Upper lobe of left lung (tissue), 6 donors: ENCODE measurements at regions not wholly inside any gene's neighbourhood (a gene's known extent, or its start where the extent isn't known, plus 50 kb on each side); places are given as distances from the start of the nearest gene placed in this dataset.

ENCODE experiments used
- ATAC-seq, 2 donors: fragments of 200-7000 bp; cut with Tn5 transposase; one replicate each; pipeline ENCODE4 v1.9.1; 2022; ENCODE audit warnings: mild to moderate bottlenecking in 2 of 2, moderate library complexity in 2 of 2; ENCODE audit not compliant: low FRiP score in 2 of 2
- DNase-seq, 2 donors: peaks; one replicate each; pipeline ENCODE4 v3.0.0-alpha.2; 2019 to 2020
- H3K27ac ChIP-seq, 4 donors: fragments of 200-600 bp; sonication (generic); one replicate each; pipeline ENCODE4 v1.5.1; 2016 to 2019
- H3K27me3 ChIP-seq, 4 donors: fragments of 200-600 bp; sonication (generic); one replicate each; pipeline ENCODE4 v1.5.1; 2017 to 2019
- H3K36me3 ChIP-seq, 4 donors: fragments of 200-600 bp; sonication (generic); one replicate each; pipeline ENCODE4 v1.5.1; 2016 to 2019
- H3K4me1 ChIP-seq, 4 donors: fragments of 200-600 bp; sonication (generic); one replicate each; pipeline ENCODE4 v1.5.1; 2018 to 2019
- H3K4me3 ChIP-seq, 4 donors: fragments of 200-600 bp; sonication (generic); one replicate each; pipeline ENCODE4 v1.5.1; 2017 to 2019; ENCODE audit warnings: mild to moderate bottlenecking in 2 of 4, moderate library complexity in 1 of 4
- H3K9me3 ChIP-seq, 4 donors: fragments of 200-600 bp; sonication (generic); one replicate each; pipeline ENCODE4 v1.5.1; 2018 to 2019
- EP300 ChIP-seq, 4 donors: sonication (generic); formaldehyde crosslinking; IDR thresholded peaks; one replicate each; pipeline ENCODE4 v1.5.1; 2017; ENCODE audit warnings: antibody characterized with exemption in 4 of 4, control low read depth in 2 of 4
- POLR2A ChIP-seq, 4 donors: fragments of 450-650 bp; IDR thresholded peaks; one replicate each; pipeline ENCODE4 v1.5.1; 2016 to 2017; ENCODE audit warnings: antibody characterized with exemption in 4 of 4, mild to moderate bottlenecking in 2 of 4
- POLR2AphosphoS5 ChIP-seq, 2 donors: sonication (generic); formaldehyde crosslinking; IDR thresholded peaks; one replicate each; pipeline ENCODE4 v1.5.1; 2017; ENCODE audit warnings: antibody characterized with exemption in 2 of 2
- WGBS, 2 donors: methylation state at CpG; one replicate each; pipeline ENCODE4 v1.1.5; 2017 to 2018; 5-methylcytosine and 5-hydroxymethylcytosine counted together
- TF ChIP-seq, protein P1 (sequence below), 6 experiments: fragments of 450-650 bp in 4 of 6; fragments of 200-600 bp in 2 of 6; sonication (generic) in 2 of 6; IDR thresholded peaks; one replicate each; pipeline ENCODE4 v1.5.1; 2016 to 2019; ENCODE audit warnings: antibody characterized with exemption in 6 of 6
- donor health status: DM: no; HTN: no; CAD: no; lungs with moderate emphysema.
- donor health status: DM: no; HTN: yes; CAD: no; lungs with severe emphysema.

DNA sequence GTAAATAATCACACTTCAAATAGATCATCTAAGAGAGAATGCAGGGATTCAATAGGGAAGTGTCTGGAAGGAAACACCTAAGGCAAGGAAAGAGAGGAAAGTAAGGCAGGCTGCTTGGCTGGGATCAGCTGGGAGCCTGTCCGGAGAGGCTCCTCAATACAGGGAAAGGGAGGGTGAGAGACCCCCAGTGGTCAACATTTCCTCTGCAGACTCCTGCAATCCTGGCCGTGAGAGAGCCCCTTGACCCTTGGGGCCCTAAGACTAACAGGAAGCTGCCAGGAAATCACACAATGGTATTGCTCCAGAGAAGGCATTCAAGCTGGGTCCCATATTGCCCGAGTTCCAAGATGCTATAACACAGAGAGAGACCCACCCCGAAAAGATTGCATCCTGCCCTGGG is 549.4 kb downstream of the NYAP2 start:
- H3K9me3 ChIP-seq: peaks cover 2 to 18% (median 7%) of the 10 kb centered on the region in 4 donors

GRCh38 chr2:225938991-225939390 is 539.5 kb downstream of the NYAP2 start:
- TF ChIP-seq, protein P1, sequence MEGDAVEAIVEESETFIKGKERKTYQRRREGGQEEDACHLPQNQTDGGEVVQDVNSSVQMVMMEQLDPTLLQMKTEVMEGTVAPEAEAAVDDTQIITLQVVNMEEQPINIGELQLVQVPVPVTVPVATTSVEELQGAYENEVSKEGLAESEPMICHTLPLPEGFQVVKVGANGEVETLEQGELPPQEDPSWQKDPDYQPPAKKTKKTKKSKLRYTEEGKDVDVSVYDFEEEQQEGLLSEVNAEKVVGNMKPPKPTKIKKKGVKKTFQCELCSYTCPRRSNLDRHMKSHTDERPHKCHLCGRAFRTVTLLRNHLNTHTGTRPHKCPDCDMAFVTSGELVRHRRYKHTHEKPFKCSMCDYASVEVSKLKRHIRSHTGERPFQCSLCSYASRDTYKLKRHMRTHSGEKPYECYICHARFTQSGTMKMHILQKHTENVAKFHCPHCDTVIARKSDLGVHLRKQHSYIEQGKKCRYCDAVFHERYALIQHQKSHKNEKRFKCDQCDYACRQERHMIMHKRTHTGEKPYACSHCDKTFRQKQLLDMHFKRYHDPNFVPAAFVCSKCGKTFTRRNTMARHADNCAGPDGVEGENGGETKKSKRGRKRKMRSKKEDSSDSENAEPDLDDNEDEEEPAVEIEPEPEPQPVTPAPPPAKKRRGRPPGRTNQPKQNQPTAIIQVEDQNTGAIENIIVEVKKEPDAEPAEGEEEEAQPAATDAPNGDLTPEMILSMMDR (IDR thresholded peaks at IDR 0.05): no peak
- TF ChIP-seq POLR2A (IDR thresholded peaks at IDR 0.05) (no peak), EP300 (IDR thresholded peaks at IDR 0.05) (no peak), POLR2AphosphoS5 (IDR thresholded peaks at IDR 0.05) (no peak)
- H3K36me3 ChIP-seq: no peaks in the 10 kb centered on the region
- 91 to 97% methylated on average over 1 of the region's 1 CpG for WGBS, 2 donors
- no peaks in the 10 kb centered on the region for H3K9me3 ChIP-seq
- no peak overlapping the region for H3K27ac ChIP-seq
- DNase-seq (no peak), ATAC-seq (no peak)
- no peak overlapping the region for H3K4me3 ChIP-seq
- no peaks in the 10 kb centered on the region for H3K27me3 ChIP-seq
- H3K4me1 ChIP-seq: no peaks in the 10 kb centered on the region

More for the DNA sequence above, 549.4 kb downstream of the NYAP2 start:
- H3K36me3 ChIP-seq: no peaks in the 10 kb centered on the region
- H3K27me3 ChIP-seq: no peaks in the 10 kb centered on the region
- H3K4me1 ChIP-seq: no peaks in the 10 kb centered on the region
- no peak for ATAC-seq
- whole genome bisulfite sequencing, 2 donors: 24 to 37% methylated on average over 4 of the region's 4 CpGs
- H3K27ac ChIP-seq: no peak overlapping the region
- H3K4me3 ChIP-seq: no peak overlapping the region
- TF ChIP-seq EP300 (IDR thresholded peaks at IDR 0.05): no peak
- no peak for TF ChIP-seq POLR2A (IDR thresholded peaks at IDR 0.05)
- TF ChIP-seq, protein P1 (IDR thresholded peaks at IDR 0.05): no peak
- no peak for TF ChIP-seq POLR2AphosphoS5 (IDR thresholded peaks at IDR 0.05)
- no peak for DNase-seq

- Histone ChIP-seq H3K36me3 (no peaks in the 10 kb centered on the region), H3K27ac (no peak overlapping the region), H3K4me3 (no peak overlapping the region), H3K4me1 (no peaks in the 10 kb centered on the region), H3K27me3 (no peaks in the 10 kb centered on the region), H3K9me3 (no peaks in the 10 kb centered on the region)
- 100% methylated on average over 1 of the region's 1 CpG for WGBS, 2 donors
- no peak for ATAC-seq
- TF ChIP-seq POLR2A (IDR thresholded peaks at IDR 0.05): no peak
- no peak for DNase-seq
Measured at GRCh38 chr2:225937625-225938187, 538.2 kb downstream of the NYAP2 start.

GRCh38 chr2:225932811-225933413 is 533.4 kb downstream of the NYAP2 start:
- DNase-seq (no peak), ATAC-seq (no peak)
- H3K4me1 ChIP-seq: no peaks in the 10 kb centered on the region
- no peaks in the 10 kb centered on the region for H3K27me3 ChIP-seq
- H3K36me3 ChIP-seq: no peaks in the 10 kb centered on the region
- H3K9me3 ChIP-seq: no peaks in the 10 kb centered on the region
- no peak overlapping the region for H3K4me3 ChIP-seq
- TF ChIP-seq EP300 (IDR thresholded peaks at IDR 0.05): no peak
- no peak for TF ChIP-seq POLR2A (IDR thresholded peaks at IDR 0.05)
- no peak for TF ChIP-seq POLR2AphosphoS5 (IDR thresholded peaks at IDR 0.05)
- TF ChIP-seq, protein P1 (IDR thresholded peaks at IDR 0.05): no peak
- 52 to 68% methylated on average over 1 of the region's 1 CpG for WGBS, 2 donors
- no peak overlapping the region for H3K27ac ChIP-seq

- Histone ChIP-seq H3K27me3 (no peaks in the 10 kb centered on the region), H3K27ac (no peak overlapping the region), H3K4me1 (no peaks in the 10 kb centered on the region), H3K4me3 (no peak overlapping the region), H3K36me3 (no peaks in the 10 kb centered on the region), H3K9me3 (no peaks in the 10 kb centered on the region)
- no peak for ATAC-seq
- WGBS, 2 donors: 43 to 51% methylated on average over 2 of the region's 2 CpGs
- DNase-seq: no peak
- TF ChIP-seq POLR2AphosphoS5 (IDR thresholded peaks at IDR 0.05) (no peak), POLR2A (IDR thresholded peaks at IDR 0.05) (no peak), EP300 (IDR thresholded peaks at IDR 0.05) (no peak)
- TF ChIP-seq, protein P1 (IDR thresholded peaks at IDR 0.05): no peak
Measured at GRCh38 chr2:225930687-225931086, 531.2 kb downstream of the NYAP2 start.
